ENCODE measurements at regions not wholly inside any gene's neighbourhood (a gene's known extent, or its start where the extent isn't known, plus 50 kb on each side); places are given as distances from the start of the nearest gene placed in this dataset.

DNA sequence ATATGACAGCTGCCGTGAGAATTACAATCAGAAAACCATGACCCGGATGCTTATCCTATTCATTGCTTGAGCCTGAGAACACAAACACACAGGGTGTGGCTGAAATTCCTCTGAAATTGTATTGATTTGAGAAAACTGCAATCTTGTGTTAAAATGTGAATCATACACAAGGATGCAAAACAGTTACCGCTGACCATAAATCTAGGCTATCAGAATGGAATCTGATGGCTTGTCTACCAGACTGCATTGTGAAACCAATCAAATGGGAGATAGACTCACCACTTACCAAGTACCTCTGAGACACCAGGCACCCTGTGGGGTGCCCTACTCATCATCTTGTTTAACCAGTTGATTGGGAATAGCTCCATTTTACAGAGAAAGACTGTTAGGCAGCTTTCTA lies 188.7 kb upstream of the MSX2 start:
- TF ChIP-seq EZH2 (IDR thresholded peaks at IDR 0.05; ENCODE audit: low read depth, low read length, severe bottlenecking) (no peak), JUND (IDR thresholded peaks at IDR 0.05; ENCODE audit: low read length) (no peak), CBX8 (IDR thresholded peaks at IDR 0.05; ENCODE audit: borderline replicate concordance, low read depth, low read length) (no peak), SP1 (IDR thresholded peaks at IDR 0.05; ENCODE audit: low read depth, low read length) (no peak), FOSL1 (IDR thresholded peaks at IDR 0.05; ENCODE audit: insufficient read depth, low read depth, low read length) (no peak), RBBP5 (IDR thresholded peaks at IDR 0.05; ENCODE audit: borderline replicate concordance, low read depth, low read length) (no peak), SIX5 (IDR thresholded peaks at IDR 0.05; ENCODE audit: low read depth, low read length) (no peak), SIRT6 (IDR thresholded peaks at IDR 0.05; ENCODE audit: low read length) (no peak), PHF8 (conservative IDR thresholded peaks at IDR 0.05; ENCODE audit: low read depth, low read length) (no peak), RAD21 (IDR thresholded peaks at IDR 0.05 in 1 of 2, conservative IDR thresholded peaks at IDR 0.05 in 1 of 2; ENCODE audit: low read depth in 2 of 2, low read length in 2 of 2) (no peak), MAFK (IDR thresholded peaks at IDR 0.05; ENCODE audit: low read depth, low read length) (no peak), POLR2AphosphoS5 (IDR thresholded peaks at IDR 0.05; ENCODE audit: low read depth, low read length) (no peak), SIN3A (conservative IDR thresholded peaks at IDR 0.05 in 1 of 2, IDR thresholded peaks at IDR 0.05 in 1 of 2; ENCODE audit: low read depth in 1 of 2, low read length in 2 of 2) (no peak)
- TF ChIP-seq, protein P1, sequence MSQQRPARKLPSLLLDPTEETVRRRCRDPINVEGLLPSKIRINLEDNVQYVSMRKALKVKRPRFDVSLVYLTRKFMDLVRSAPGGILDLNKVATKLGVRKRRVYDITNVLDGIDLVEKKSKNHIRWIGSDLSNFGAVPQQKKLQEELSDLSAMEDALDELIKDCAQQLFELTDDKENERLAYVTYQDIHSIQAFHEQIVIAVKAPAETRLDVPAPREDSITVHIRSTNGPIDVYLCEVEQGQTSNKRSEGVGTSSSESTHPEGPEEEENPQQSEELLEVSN (IDR thresholded peaks at IDR 0.05), result no peak
- no peak overlapping the region for H3K23ac ChIP-seq (ENCODE audit: insufficient read length)
- FAIRE-seq (no peak), DNase-seq (ENCODE audit: low read depth in 1 of 2, low spot score in 2 of 2) (no peak)
- no peaks in the 10 kb centered on the region; a peak in 1 of 4 replicates for H3K9me3 ChIP-seq (ENCODE audit: insufficient read depth in 2 of 2, low read depth in 1 of 2, low read length in 1 of 2)
- H3K27ac ChIP-seq (ENCODE audit: low read depth, low read length), result no peak overlapping the region
- no peaks in the 10 kb centered on the region for H3K23me2 ChIP-seq (ENCODE audit: low read depth, low read length)
- H2BK15ac ChIP-seq (ENCODE audit: low read length), result no peak overlapping the region
- H3K4ac ChIP-seq (replicated peaks; ENCODE audit: insufficient read length, low read depth, low read length), result no peak overlapping the region
- CTCF ChIA-PET (ENCODE audit: partially characterized antibody), result interaction anchor here (0.7 to 1.0 kb wide), 2 partner anchors 28 to 260 kb away, joined by 3 to 4 read pairs; no protein-coding TSS in a partner anchor
- no peak overlapping the region for H2BK12ac ChIP-seq (ENCODE audit: low read depth, low read length)
- no peak overlapping the region for H2AFZ ChIP-seq (ENCODE audit: low read length)
- WGBS, 2 experiments (ENCODE audit: extremely low coverage in 1 of 2, insufficient coverage in 1 of 2, insufficient read length in 1 of 2, insufficient replicate concordance in 2 of 2, low coverage in 1 of 2, low lambda C conversion rate in 2 of 2, missing lambda C conversion rate in 1 of 2), result 90% methylated on average over 3 of the region's 3 CpGs; no CpG with 5 or more reads in 1 of the 2 experiments
- no peak overlapping the region for H2BK5ac ChIP-seq (ENCODE audit: low read depth, low read length)
- no peak overlapping the region for H2AK5ac ChIP-seq (ENCODE audit: low read depth, low read length)
- no peak overlapping the region for H3K9ac ChIP-seq (replicated peaks in 1 of 4; ENCODE audit: extremely low read depth in 1 of 4, low read depth in 3 of 4, low read length in 3 of 4)
- H2BK120ac ChIP-seq (replicated peaks; ENCODE audit: low read depth, low read length), result no peak overlapping the region
- no peak overlapping the region for H3K4me2 ChIP-seq (ENCODE audit: insufficient read depth in 1 of 2, low read depth in 2 of 2, low read length in 2 of 2)
- POLR2A ChIA-PET (ENCODE audit: partially characterized antibody), result no interaction called here
- no peaks in the 10 kb centered on the region for H3K79me1 ChIP-seq (ENCODE audit: low read depth, low read length)
- H3K4me1 ChIP-seq (replicated peaks in 1 of 4; ENCODE audit: control insufficient read depth in 3 of 4, insufficient read depth in 4 of 4, low read length in 3 of 4), result peaks cover 7 to 12% (median 9%) of the 10 kb centered on the region in 4 experiments; a peak in 4 of 7 replicates
- no peak overlapping the region for H3K18ac ChIP-seq (ENCODE audit: extremely low read depth, low read length)
- no peak overlapping the region for H3K56ac ChIP-seq (replicated peaks; ENCODE audit: insufficient read length, low read depth, low read length)
- no peaks in the 10 kb centered on the region for H3K36me3 ChIP-seq (ENCODE audit: control insufficient read depth in 2 of 4, insufficient read depth in 4 of 4, low read length in 3 of 4)
- no peaks in the 10 kb centered on the region for H3K79me2 ChIP-seq (ENCODE audit: control insufficient read depth in 1 of 2, insufficient read depth in 2 of 2, low read length in 2 of 2)
- peaks cover 0 to 7% (median 4%) of the 10 kb centered on the region in 4 experiments; a peak in 4 of 7 replicates for H3K27me3 ChIP-seq (replicated peaks in 1 of 4; ENCODE audit: control insufficient read depth in 3 of 4, extremely low read depth in 1 of 4, insufficient read depth in 3 of 4, low read length in 3 of 4)
- no peaks in the 10 kb centered on the region for H4K20me1 ChIP-seq (replicated peaks in 1 of 2; ENCODE audit: control insufficient read depth in 1 of 2, insufficient read depth in 2 of 2, low read length in 2 of 2)
- no peak overlapping the region for H4K8ac ChIP-seq (ENCODE audit: extremely low read depth, insufficient read depth, low read length)
- no peak overlapping the region for H4K5ac ChIP-seq (ENCODE audit: insufficient read length, low read depth, low read length)
- no peak overlapping the region for H4K91ac ChIP-seq (replicated peaks; ENCODE audit: insufficient read length, low read length)
- no peak overlapping the region for H2BK20ac ChIP-seq (ENCODE audit: low read length)
- H3K14ac ChIP-seq (ENCODE audit: insufficient read length), result no peak overlapping the region
- H3K4me3 ChIP-seq (ENCODE audit: extremely low read depth in 1 of 4, insufficient read depth in 2 of 4, low read depth in 3 of 4, low read length in 4 of 4), result no peak overlapping the region
